ENCODE measurements at regions not wholly inside any gene's neighbourhood (a gene's known extent, or its start where the extent isn't known, plus 50 kb on each side); places are given as distances from the start of the nearest gene placed in this dataset.

GRCh38 chr10:88194961-88195367, 331.5 kb downstream of the PTEN start:
- TF ChIP-seq POLR2AphosphoS5 (IDR thresholded peaks at IDR 0.05; ENCODE audit: low read depth, low read length): no peak
- no peak for TF ChIP-seq POU2F2 (IDR thresholded peaks at IDR 0.05; ENCODE audit: low read depth, low read length)

Data from GM12891 (cell line).